Stomach (tissue), 4 donors: ENCODE measurements at regions not wholly inside any gene's neighbourhood (a gene's known extent, or its start where the extent isn't known, plus 50 kb on each side); places are given as distances from the start of the nearest gene placed in this dataset.

Experiments
- EP300 ChIP-seq: sonication (generic); formaldehyde crosslinking; IDR thresholded peaks from one replicate; pipeline ENCODE4 v1.6.1; 2017; ENCODE audit warnings: antibody characterized with exemption
- TF ChIP-seq, protein P1 (sequence below), 7 experiments: fragments of 450-650 bp in 4 of 7; fragments of 200-600 bp in 3 of 7; sonication (generic) in 3 of 7; IDR thresholded peaks; one replicate each; pipeline ENCODE4 v1.5.1; 2016 to 2019; ENCODE audit warnings: antibody characterized with exemption in 7 of 7, control low read depth in 2 of 7, mild to moderate bottlenecking in 1 of 7

GRCh38 chr12:105733579-105733978 lies 403.1 kb downstream of the C12orf75 start:
- TF ChIP-seq EP300: no peak
- TF ChIP-seq, protein P1, sequence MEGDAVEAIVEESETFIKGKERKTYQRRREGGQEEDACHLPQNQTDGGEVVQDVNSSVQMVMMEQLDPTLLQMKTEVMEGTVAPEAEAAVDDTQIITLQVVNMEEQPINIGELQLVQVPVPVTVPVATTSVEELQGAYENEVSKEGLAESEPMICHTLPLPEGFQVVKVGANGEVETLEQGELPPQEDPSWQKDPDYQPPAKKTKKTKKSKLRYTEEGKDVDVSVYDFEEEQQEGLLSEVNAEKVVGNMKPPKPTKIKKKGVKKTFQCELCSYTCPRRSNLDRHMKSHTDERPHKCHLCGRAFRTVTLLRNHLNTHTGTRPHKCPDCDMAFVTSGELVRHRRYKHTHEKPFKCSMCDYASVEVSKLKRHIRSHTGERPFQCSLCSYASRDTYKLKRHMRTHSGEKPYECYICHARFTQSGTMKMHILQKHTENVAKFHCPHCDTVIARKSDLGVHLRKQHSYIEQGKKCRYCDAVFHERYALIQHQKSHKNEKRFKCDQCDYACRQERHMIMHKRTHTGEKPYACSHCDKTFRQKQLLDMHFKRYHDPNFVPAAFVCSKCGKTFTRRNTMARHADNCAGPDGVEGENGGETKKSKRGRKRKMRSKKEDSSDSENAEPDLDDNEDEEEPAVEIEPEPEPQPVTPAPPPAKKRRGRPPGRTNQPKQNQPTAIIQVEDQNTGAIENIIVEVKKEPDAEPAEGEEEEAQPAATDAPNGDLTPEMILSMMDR (IDR thresholded peaks at IDR 0.05): no peak
